ENCODE measurements at regions not wholly inside any gene's neighbourhood (a gene's known extent, or its start where the extent isn't known, plus 50 kb on each side); places are given as distances from the start of the nearest gene placed in this dataset.

DNA sequence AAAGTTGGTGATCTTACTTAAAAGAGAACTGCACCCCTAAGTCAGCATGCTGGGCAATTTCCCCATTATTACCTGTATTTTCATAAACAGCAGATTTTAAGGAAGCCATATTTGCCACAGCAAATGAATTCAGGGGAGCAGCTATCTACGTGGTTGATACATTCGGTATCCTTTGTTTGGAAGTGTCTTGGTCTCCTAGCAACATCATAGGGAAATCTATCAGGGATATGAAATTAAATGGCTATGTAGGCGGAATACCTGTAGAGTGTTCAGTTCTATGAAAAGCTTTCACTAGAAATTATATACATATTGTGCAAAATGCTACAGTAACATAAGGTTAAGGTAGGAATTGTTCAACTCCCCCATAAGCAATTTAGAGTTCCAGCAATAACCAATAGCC lies 157.2 kb upstream of the EMCN start:
- Histone ChIP-seq H2AFZ (replicated peaks; ENCODE audit: low read length, poor library complexity) (no peak overlapping the region), H3K14ac (replicated peaks; ENCODE audit: low read depth, low read length) (no peak overlapping the region), H4K5ac (ENCODE audit: low read depth, low read length) (no peak overlapping the region), H3K4ac (ENCODE audit: low read depth, low read length) (no peak overlapping the region), H4K20me1 (ENCODE audit: insufficient read depth, low read length) (no peaks in the 10 kb centered on the region), H2BK15ac (ENCODE audit: low read depth, low read length) (no peak overlapping the region), H3K9ac (ENCODE audit: low read depth, low read length) (no peak overlapping the region), H2BK5ac (ENCODE audit: low read depth, low read length, poor library complexity, severe bottlenecking) (no peak overlapping the region), H3K18ac (ENCODE audit: low read depth, low read length) (no peak overlapping the region), H3K27ac (ENCODE audit: insufficient read depth, low read length) (no peak overlapping the region), H2BK120ac (ENCODE audit: low read depth, low read length) (no peak overlapping the region), H3K4me2 (ENCODE audit: low read depth, low read length) (no peak overlapping the region), H3K56ac (ENCODE audit: extremely low read depth, insufficient read depth, low read length) (no peak overlapping the region), H3K79me1 (ENCODE audit: low read depth in 1 of 2, low read length in 2 of 2) (no peaks in the 10 kb centered on the region), H3K9me3 (ENCODE audit: control insufficient read depth, insufficient read depth, low read length) (no peaks in the 10 kb centered on the region), H3K4me1 (ENCODE audit: control insufficient read depth, insufficient read depth, low read length) (no peaks in the 10 kb centered on the region), H2AK5ac (ENCODE audit: low read depth, low read length) (no peak overlapping the region), H2BK20ac (ENCODE audit: low read depth, low read length) (no peak overlapping the region), H3K23ac (ENCODE audit: low read depth, low read length) (no peak overlapping the region), H2AK9ac (replicated peaks; ENCODE audit: low read depth, low read length, poor library complexity) (no peak overlapping the region), H3K4me3 (ENCODE audit: insufficient read depth, low read depth, low read length) (no peak overlapping the region), H3K9me1 (ENCODE audit: insufficient read depth, low read length) (no peaks in the 10 kb centered on the region), H4K91ac (ENCODE audit: insufficient read depth, low read depth, low read length) (no peak overlapping the region), H4K8ac (ENCODE audit: low read depth in 2 of 2, low read length in 2 of 2) (no peak overlapping the region), H3K36me3 (ENCODE audit: control insufficient read depth, insufficient read depth, low read length) (no peaks in the 10 kb centered on the region), H3K27me3 (ENCODE audit: control insufficient read depth, insufficient read depth, low read length) (no peaks in the 10 kb centered on the region)
- in situ Hi-C loops (cut with MboI; ENCODE audit: low sequenced_read_pairs) (no loop called here), intact Hi-C loops (cut with micrococcal nuclease) (no loop called here), dilution Hi-C loops (cut with HindIII; ENCODE audit: low sequenced_read_pairs, unreplicated experiment) (no loop called here)
- WGBS, 2 experiments (ENCODE audit: extremely low coverage in 2 of 2, insufficient read length in 1 of 2) = no CpG with 5 or more reads among the region's 3 CpGs
- BruUV-seq (replicated peaks) = no TSS peak
- no peak for ATAC-seq (ENCODE audit: low read depth)
- CTCF ChIA-PET = no interaction called here
- POLR2A ChIA-PET (ENCODE audit: unreplicated experiment) = no interaction called here
- TF ChIP-seq MAFK (IDR thresholded peaks at IDR 0.05; ENCODE audit: low read depth, low read length) = no peak
- no peak for TF ChIP-seq RFX5 (IDR thresholded peaks at IDR 0.05; ENCODE audit: low read depth, low read length)
- TF ChIP-seq, protein P1, sequence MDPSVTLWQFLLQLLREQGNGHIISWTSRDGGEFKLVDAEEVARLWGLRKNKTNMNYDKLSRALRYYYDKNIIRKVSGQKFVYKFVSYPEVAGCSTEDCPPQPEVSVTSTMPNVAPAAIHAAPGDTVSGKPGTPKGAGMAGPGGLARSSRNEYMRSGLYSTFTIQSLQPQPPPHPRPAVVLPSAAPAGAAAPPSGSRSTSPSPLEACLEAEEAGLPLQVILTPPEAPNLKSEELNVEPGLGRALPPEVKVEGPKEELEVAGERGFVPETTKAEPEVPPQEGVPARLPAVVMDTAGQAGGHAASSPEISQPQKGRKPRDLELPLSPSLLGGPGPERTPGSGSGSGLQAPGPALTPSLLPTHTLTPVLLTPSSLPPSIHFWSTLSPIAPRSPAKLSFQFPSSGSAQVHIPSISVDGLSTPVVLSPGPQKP (IDR thresholded peaks at IDR 0.05; ENCODE audit: borderline replicate concordance, low read depth, low read length) = no peak
- TF ChIP-seq CEBPB (IDR thresholded peaks at IDR 0.05; ENCODE audit: low read depth, low read length) = no peak
- TF ChIP-seq NFE2L2 (IDR thresholded peaks at IDR 0.05; ENCODE audit: low read depth, low read length) = no peak
- TF ChIP-seq RCOR1 (IDR thresholded peaks at IDR 0.05; ENCODE audit: insufficient replicate concordance, low read length) = no peak
- TF ChIP-seq BHLHE40 (IDR thresholded peaks at IDR 0.05; ENCODE audit: low read depth, low read length) = no peak
- TF ChIP-seq FOS (IDR thresholded peaks at IDR 0.05; ENCODE audit: low read depth, low read length) = no peak
- TF ChIP-seq, protein P2, sequence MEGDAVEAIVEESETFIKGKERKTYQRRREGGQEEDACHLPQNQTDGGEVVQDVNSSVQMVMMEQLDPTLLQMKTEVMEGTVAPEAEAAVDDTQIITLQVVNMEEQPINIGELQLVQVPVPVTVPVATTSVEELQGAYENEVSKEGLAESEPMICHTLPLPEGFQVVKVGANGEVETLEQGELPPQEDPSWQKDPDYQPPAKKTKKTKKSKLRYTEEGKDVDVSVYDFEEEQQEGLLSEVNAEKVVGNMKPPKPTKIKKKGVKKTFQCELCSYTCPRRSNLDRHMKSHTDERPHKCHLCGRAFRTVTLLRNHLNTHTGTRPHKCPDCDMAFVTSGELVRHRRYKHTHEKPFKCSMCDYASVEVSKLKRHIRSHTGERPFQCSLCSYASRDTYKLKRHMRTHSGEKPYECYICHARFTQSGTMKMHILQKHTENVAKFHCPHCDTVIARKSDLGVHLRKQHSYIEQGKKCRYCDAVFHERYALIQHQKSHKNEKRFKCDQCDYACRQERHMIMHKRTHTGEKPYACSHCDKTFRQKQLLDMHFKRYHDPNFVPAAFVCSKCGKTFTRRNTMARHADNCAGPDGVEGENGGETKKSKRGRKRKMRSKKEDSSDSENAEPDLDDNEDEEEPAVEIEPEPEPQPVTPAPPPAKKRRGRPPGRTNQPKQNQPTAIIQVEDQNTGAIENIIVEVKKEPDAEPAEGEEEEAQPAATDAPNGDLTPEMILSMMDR (conservative IDR thresholded peaks at IDR 0.05; ENCODE audit: low read depth, low read length) = no peak
- TF ChIP-seq, protein P3, sequence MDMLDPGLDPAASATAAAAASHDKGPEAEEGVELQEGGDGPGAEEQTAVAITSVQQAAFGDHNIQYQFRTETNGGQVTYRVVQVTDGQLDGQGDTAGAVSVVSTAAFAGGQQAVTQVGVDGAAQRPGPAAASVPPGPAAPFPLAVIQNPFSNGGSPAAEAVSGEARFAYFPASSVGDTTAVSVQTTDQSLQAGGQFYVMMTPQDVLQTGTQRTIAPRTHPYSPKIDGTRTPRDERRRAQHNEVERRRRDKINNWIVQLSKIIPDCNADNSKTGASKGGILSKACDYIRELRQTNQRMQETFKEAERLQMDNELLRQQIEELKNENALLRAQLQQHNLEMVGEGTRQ (IDR thresholded peaks at IDR 0.05; ENCODE audit: low read depth, low read length) = no peak
- no peak for TF ChIP-seq SMC3 (IDR thresholded peaks at IDR 0.05; ENCODE audit: low read depth, low read length)
- TF ChIP-seq MAZ (IDR thresholded peaks at IDR 0.05; ENCODE audit: borderline replicate concordance, low read depth, low read length) = no peak
- no peak for TF ChIP-seq MXI1 (IDR thresholded peaks at IDR 0.05; ENCODE audit: borderline replicate concordance, low read depth, low read length)
- no peak for TF ChIP-seq CHD1 (IDR thresholded peaks at IDR 0.05; ENCODE audit: low read depth, low read length)
- TF ChIP-seq RAD21 (IDR thresholded peaks at IDR 0.05; ENCODE audit: low read length) = no peak
- no peak for TF ChIP-seq POLR2A (IDR thresholded peaks at IDR 0.05; ENCODE audit: low read depth, low read length)
- no peak for DNase-seq

All from IMR-90 (cell line).